Mesendoderm (in vitro differentiated cells): ENCODE measurements at regions not wholly inside any gene's neighbourhood (a gene's known extent, or its start where the extent isn't known, plus 50 kb on each side); places are given as distances from the start of the nearest gene placed in this dataset.
"Not testable (repeated sequence)": the region's sequence is repeated elsewhere in the genome, so short reads cannot be mapped to it uniquely, and the experiment has no call there.

Experiments used
- DNase-seq: peaks from one replicate; pipeline ENCODE4 v3.0.0; 2013
- H2AK5ac ChIP-seq: 2 replicates; pipeline ENCODE4 v1.6.1; 2013; ENCODE audit warnings: low read length, inconsistent platforms
- H2BK120ac ChIP-seq: 2 replicates; pipeline ENCODE4 v1.6.1; 2013; ENCODE audit warnings: low read depth, mild to moderate bottlenecking, low read length, moderate library complexity, mixed read lengths
- H2BK15ac ChIP-seq: replicated peaks from 2 replicates; pipeline ENCODE4 v1.6.1; 2013; ENCODE audit warnings: low read depth, mild to moderate bottlenecking, moderate library complexity
- H2BK5ac ChIP-seq: 2 replicates; pipeline ENCODE4 v1.6.1; 2013; ENCODE audit warnings: low read length, inconsistent platforms
- H3K18ac ChIP-seq: 2 replicates; pipeline ENCODE4 v1.6.1; 2013; ENCODE audit warnings: mild to moderate bottlenecking, low read length, mixed read lengths
- H3K23ac ChIP-seq: one replicate; pipeline ENCODE4 v1.6.1; 2013; ENCODE audit warnings: low read length
- H3K27ac ChIP-seq: 2 replicates; pipeline ENCODE4 v1.5.1; 2013; ENCODE audit warnings: low read depth, mild to moderate bottlenecking, inconsistent platforms, low read length, moderate library complexity
- H3K27me3 ChIP-seq: 2 replicates; pipeline ENCODE4 v1.6.1; 2013; ENCODE audit warnings: low read length, control low read depth, mild to moderate bottlenecking, inconsistent platforms; ENCODE audit not compliant: insufficient read depth, poor library complexity
- H3K36me3 ChIP-seq: 2 replicates; pipeline ENCODE4 v1.6.1; 2013; ENCODE audit warnings: low read length, inconsistent platforms; ENCODE audit not compliant: control insufficient read depth, insufficient read depth
- H3K4ac ChIP-seq: one replicate; pipeline ENCODE4 v1.6.1; 2013; ENCODE audit warnings: low read depth, mild to moderate bottlenecking, low read length, moderate library complexity
- H3K4me1 ChIP-seq: 2 replicates; pipeline ENCODE4 v1.6.1; 2013; ENCODE audit warnings: low read depth, low read length, inconsistent platforms; ENCODE audit not compliant: control insufficient read depth
- H3K4me2 ChIP-seq: 2 replicates; pipeline ENCODE4 v1.6.1; 2013; ENCODE audit warnings: low read length
- H3K4me3 ChIP-seq: 2 replicates; pipeline ENCODE4 v1.5.1; 2013; ENCODE audit warnings: mild to moderate bottlenecking, low read length
- H3K56ac ChIP-seq: one replicate; pipeline ENCODE4 v1.6.1; 2013; ENCODE audit warnings: low read length
- H3K79me1 ChIP-seq: 2 replicates; pipeline ENCODE4 v1.6.1; 2013; ENCODE audit warnings: low read length, inconsistent platforms
- H3K79me2 ChIP-seq: 2 replicates; pipeline ENCODE4 v1.6.1; 2013; ENCODE audit warnings: mild to moderate bottlenecking, low read length; ENCODE audit not compliant: control insufficient read depth, insufficient read depth
- H3K9ac ChIP-seq: 2 replicates; pipeline ENCODE4 v1.6.1; 2013; ENCODE audit warnings: low read length, inconsistent platforms
- H4K5ac ChIP-seq: one replicate; pipeline ENCODE4 v1.6.1; 2013; ENCODE audit warnings: low read length
- H4K8ac ChIP-seq: one replicate; pipeline ENCODE4 v1.6.1; 2013; ENCODE audit warnings: low read depth, mild to moderate bottlenecking, control low read depth, low read length, moderate library complexity
- WGBS: extraction: QIAGEN DNeasy Blood & Tissue Kit; methylation state at CpG from one replicate; pipeline ENCODE4 v1.1.7; 2013; ENCODE audit warnings: low lambda C conversion rate, missing lambda C conversion rate; ENCODE audit not compliant: insufficient coverage; ENCODE audit errors: extremely low coverage; 5-methylcytosine and 5-hydroxymethylcytosine counted together

- Histone ChIP-seq H3K4ac (no peak overlapping the region), H3K36me3 (no peaks in the 10 kb centered on the region), H3K79me2 (no peaks in the 10 kb centered on the region), H4K8ac (no peak overlapping the region), H3K18ac (no peak overlapping the region), H2BK15ac (no peak overlapping the region), H3K27ac (no peak overlapping the region), H2BK120ac (no peak overlapping the region), H3K4me2 (no peak overlapping the region), H3K27me3 (no peaks in the 10 kb centered on the region), H2BK5ac (no peak overlapping the region), H3K79me1 (no peaks in the 10 kb centered on the region), H3K4me3 (no peak overlapping the region), H3K23ac (no peak overlapping the region), H3K56ac (no peak overlapping the region), H2AK5ac (no peak overlapping the region), H3K4me1 (no peaks in the 10 kb centered on the region), H3K9ac (no peak overlapping the region), H4K5ac (no peak overlapping the region)
- no peak for DNase-seq
- WGBS: no CpG with 5 or more reads among the region's 2 CpGs
These were observed 1127.6 kb upstream of the SEL1L start for GRCh38 chr14:82661258-82661657.

GRCh38 chr14:82667006-82667405 lies 1133.4 kb upstream of the SEL1L start:
- Histone ChIP-seq H3K36me3 (no peaks in the 10 kb centered on the region), H3K4me3 (no peak overlapping the region), H3K18ac (no peak overlapping the region), H3K79me1 (no peaks in the 10 kb centered on the region), H3K4ac (no peak overlapping the region), H2BK120ac (no peak overlapping the region), H4K8ac (no peak overlapping the region), H3K9ac (no peak overlapping the region), H2BK15ac (no peak overlapping the region), H3K4me2 (no peak overlapping the region), H4K5ac (no peak overlapping the region), H3K27ac (no peak overlapping the region), H3K56ac (no peak overlapping the region), H3K27me3 (no peaks in the 10 kb centered on the region), H2BK5ac (no peak overlapping the region), H2AK5ac (no peak overlapping the region), H3K23ac (no peak overlapping the region), H3K4me1 (no peaks in the 10 kb centered on the region), H3K79me2 (no peaks in the 10 kb centered on the region)
- WGBS: no CpG with 5 or more reads among the region's 4 CpGs
- DNase-seq: no peak

- Histone ChIP-seq H3K36me3 (no peaks in the 10 kb centered on the region), H3K4me2 (no peak overlapping the region), H3K23ac (no peak overlapping the region), H3K79me2 (no peaks in the 10 kb centered on the region), H2AK5ac (no peak overlapping the region), H3K9ac (no peak overlapping the region), H4K5ac (no peak overlapping the region), H2BK120ac (no peak overlapping the region), H3K27me3 (no peaks in the 10 kb centered on the region), H3K4ac (no peak overlapping the region), H3K27ac (no peak overlapping the region), H4K8ac (no peak overlapping the region), H3K4me3 (no peak overlapping the region), H2BK15ac (no peak overlapping the region), H3K18ac (no peak overlapping the region), H2BK5ac (no peak overlapping the region), H3K4me1 (no peaks in the 10 kb centered on the region), H3K79me1 (no peaks in the 10 kb centered on the region), H3K56ac (no peak overlapping the region)
- no CpG with 5 or more reads among the region's 4 CpGs for WGBS
- no peak for DNase-seq
These were observed 1133.8 kb upstream of the SEL1L start for GRCh38 chr14:82667501-82667900.

GRCh38 chr14:82676403-82676802 lies 1142.8 kb upstream of the SEL1L start:
- Histone ChIP-seq H3K36me3 (no peaks in the 10 kb centered on the region), H3K56ac (no peak overlapping the region), H4K5ac (no peak overlapping the region), H3K23ac (no peak overlapping the region), H3K4me2 (no peak overlapping the region), H3K9ac (no peak overlapping the region), H3K4ac (no peak overlapping the region), H3K4me3 (no peak overlapping the region), H3K79me1 (no peaks in the 10 kb centered on the region), H2BK120ac (no peak overlapping the region), H3K4me1 (no peaks in the 10 kb centered on the region), H3K18ac (no peak overlapping the region), H2BK15ac (no peak overlapping the region), H3K27ac (no peak overlapping the region), H4K8ac (no peak overlapping the region), H3K27me3 (no peaks in the 10 kb centered on the region), H2AK5ac (no peak overlapping the region), H2BK5ac (no peak overlapping the region), H3K79me2 (no peaks in the 10 kb centered on the region)
- WGBS: no CpG with 5 or more reads among the region's 2 CpGs
- no peak for DNase-seq

- H2BK15ac ChIP-seq: no peak overlapping the region
- no peak overlapping the region for H3K4ac ChIP-seq
- H4K8ac ChIP-seq: no peak overlapping the region
- WGBS: no CpG with 5 or more reads among the region's 1 CpG
- H3K27ac ChIP-seq: no peak overlapping the region
- no peak overlapping the region for H3K9ac ChIP-seq
- no peak overlapping the region for H3K23ac ChIP-seq
- no peak overlapping the region for H4K5ac ChIP-seq
- no peak overlapping the region for H2BK120ac ChIP-seq
- no peaks in the 10 kb centered on the region for H3K27me3 ChIP-seq
- no peak overlapping the region for H2AK5ac ChIP-seq
- H3K56ac ChIP-seq: no peak overlapping the region
- no peak overlapping the region for H3K4me3 ChIP-seq
- H3K36me3 ChIP-seq: no peaks in the 10 kb centered on the region
- no peak overlapping the region for H3K4me2 ChIP-seq
- H3K79me2 ChIP-seq: no peaks in the 10 kb centered on the region
- no peak overlapping the region for H2BK5ac ChIP-seq
- H3K18ac ChIP-seq: no peak overlapping the region
- DNase-seq: no peak
- H3K4me1 ChIP-seq: no peaks in the 10 kb centered on the region
- H3K79me1 ChIP-seq: no peaks in the 10 kb centered on the region
These were observed 1156.3 kb upstream of the SEL1L start for GRCh38 chr14:82689948-82690347.

GRCh38 chr14:82691191-82691590 lies 1157.5 kb upstream of the SEL1L start:
- not testable (repeated sequence) for H3K36me3 ChIP-seq, H3K23ac ChIP-seq, H3K27ac ChIP-seq, H3K9ac ChIP-seq, H2BK15ac ChIP-seq, H3K4me3 ChIP-seq, H3K79me2 ChIP-seq, H3K4me1 ChIP-seq, H4K5ac ChIP-seq, H2BK120ac ChIP-seq, H3K56ac ChIP-seq, H3K4me2 ChIP-seq, H3K18ac ChIP-seq, H2BK5ac ChIP-seq, H3K27me3 ChIP-seq, H3K4ac ChIP-seq, H4K8ac ChIP-seq, H3K79me1 ChIP-seq, H2AK5ac ChIP-seq
- DNase-seq: peak; percentile 30
